ENCODE measurements at regions not wholly inside any gene's neighbourhood (a gene's known extent, or its start where the extent isn't known, plus 50 kb on each side); places are given as distances from the start of the nearest gene placed in this dataset.

GRCh38 chr7:20030915-20031362 is 186.2 kb downstream of the MACC1 start:
- in situ Hi-C loops (cut with HindIII; ENCODE audit: low pct_unique_long_range_greater_than_20kb, low sequenced_read_pairs) = no loop called here
- no peak for DNase-seq (ENCODE audit: low read depth, low spot score)

GRCh38 chr7:20030417-20030816 is 186.8 kb downstream of the MACC1 start:
- in situ Hi-C loops (cut with HindIII; ENCODE audit: low pct_unique_long_range_greater_than_20kb, low sequenced_read_pairs) = no loop called here
- no peak for DNase-seq (ENCODE audit: low read depth, low spot score)

GRCh38 chr7:20026762-20027161 is 190.4 kb downstream of the MACC1 start:
- DNase-seq (ENCODE audit: low read depth, low spot score) = no peak
- in situ Hi-C loops (cut with HindIII; ENCODE audit: low pct_unique_long_range_greater_than_20kb, low sequenced_read_pairs) = no loop called here

- no peak for DNase-seq (ENCODE audit: low read depth, low spot score)
Observed at GRCh38 chr7:20021831-20022230, 195.4 kb downstream of the MACC1 start.

GRCh38 chr7:20021066-20021465 is 196.1 kb downstream of the MACC1 start:
- no peak for DNase-seq (ENCODE audit: low read depth, low spot score)
- in situ Hi-C loops (cut with HindIII; ENCODE audit: low pct_unique_long_range_greater_than_20kb, low sequenced_read_pairs) = no loop called here

More at GRCh38 chr7:20021831-20022230, 195.4 kb downstream of the MACC1 start:
- in situ Hi-C loops (cut with HindIII; ENCODE audit: low pct_unique_long_range_greater_than_20kb, low sequenced_read_pairs) = no loop called here

- in situ Hi-C loops (cut with HindIII; ENCODE audit: low pct_unique_long_range_greater_than_20kb, low sequenced_read_pairs) = no loop called here
- DNase-seq (ENCODE audit: low read depth, low spot score) = no peak
Observed at GRCh38 chr7:20019757-20020432, 197.3 kb downstream of the MACC1 start.

GRCh38 chr7:20016669-20017068 is 200.5 kb downstream of the MACC1 start:
- in situ Hi-C loops (cut with HindIII; ENCODE audit: low pct_unique_long_range_greater_than_20kb, low sequenced_read_pairs) = no loop called here
- DNase-seq (ENCODE audit: low read depth, low spot score) = no peak

GRCh38 chr7:20013536-20013935 is 203.6 kb downstream of the MACC1 start:
- no peak for DNase-seq (ENCODE audit: low read depth, low spot score)
- in situ Hi-C loops (cut with HindIII; ENCODE audit: low pct_unique_long_range_greater_than_20kb, low sequenced_read_pairs) = no loop called here

- DNase-seq (ENCODE audit: low read depth, low spot score) = no peak
- in situ Hi-C loops (cut with HindIII; ENCODE audit: low pct_unique_long_range_greater_than_20kb, low sequenced_read_pairs) = no loop called here
Observed at GRCh38 chr7:20012100-20012499, 205.1 kb downstream of the MACC1 start.

GRCh38 chr7:20010877-20011276 is 206.3 kb downstream of the MACC1 start:
- no peak for DNase-seq (ENCODE audit: low read depth, low spot score)
- in situ Hi-C loops (cut with HindIII; ENCODE audit: low pct_unique_long_range_greater_than_20kb, low sequenced_read_pairs) = no loop called here

- no peak for DNase-seq (ENCODE audit: low read depth, low spot score)
- in situ Hi-C loops (cut with HindIII; ENCODE audit: low pct_unique_long_range_greater_than_20kb, low sequenced_read_pairs) = no loop called here
Observed at GRCh38 chr7:20007510-20007909, 209.7 kb downstream of the MACC1 start.

GRCh38 chr7:20005081-20005480 is 212.1 kb downstream of the MACC1 start:
- in situ Hi-C loops (cut with HindIII; ENCODE audit: low pct_unique_long_range_greater_than_20kb, low sequenced_read_pairs) = no loop called here
- DNase-seq (ENCODE audit: low read depth, low spot score) = no peak

GRCh38 chr7:19999681-20000080 is 217.5 kb downstream of the MACC1 start:
- in situ Hi-C loops (cut with HindIII; ENCODE audit: low pct_unique_long_range_greater_than_20kb, low sequenced_read_pairs) = no loop called here
- DNase-seq (ENCODE audit: low read depth, low spot score) = no peak

- in situ Hi-C loops (cut with HindIII; ENCODE audit: low pct_unique_long_range_greater_than_20kb, low sequenced_read_pairs) = no loop called here
- no peak for DNase-seq (ENCODE audit: low read depth, low spot score)
Observed at GRCh38 chr7:19991936-19992335, 218.5 kb upstream of the TMEM196 start.

GRCh38 chr7:19989906-19990305 is 216.5 kb upstream of the TMEM196 start:
- in situ Hi-C loops (cut with HindIII; ENCODE audit: low pct_unique_long_range_greater_than_20kb, low sequenced_read_pairs) = no loop called here
- DNase-seq (ENCODE audit: low read depth, low spot score) = no peak

- in situ Hi-C loops (cut with HindIII; ENCODE audit: low pct_unique_long_range_greater_than_20kb, low sequenced_read_pairs) = no loop called here
- no peak for DNase-seq (ENCODE audit: low read depth, low spot score)
Observed at GRCh38 chr7:19988860-19989259, 215.4 kb upstream of the TMEM196 start.

GRCh38 chr7:19984231-19984632 is 210.8 kb upstream of the TMEM196 start:
- peak; percentile 42 for DNase-seq (ENCODE audit: low read depth, low spot score)

GRCh38 chr7:19982841-19983835 is 209.7 kb upstream of the TMEM196 start:
- in situ Hi-C loops (cut with HindIII; ENCODE audit: low pct_unique_long_range_greater_than_20kb, low sequenced_read_pairs) = no loop called here
- DNase-seq (ENCODE audit: low read depth, low spot score) = peak; percentile 90

More at GRCh38 chr7:19984231-19984632, 210.8 kb upstream of the TMEM196 start:
- in situ Hi-C loops (cut with HindIII; ENCODE audit: low pct_unique_long_range_greater_than_20kb, low sequenced_read_pairs) = no loop called here

- in situ Hi-C loops (cut with HindIII; ENCODE audit: low pct_unique_long_range_greater_than_20kb, low sequenced_read_pairs) = no loop called here
Observed at GRCh38 chr7:19973581-19973980, 200.2 kb upstream of the TMEM196 start.

More at GRCh38 chr7:19973581-19973980, 200.2 kb upstream of the TMEM196 start:
- DNase-seq (ENCODE audit: low read depth, low spot score) = no peak
